H9 (cell line): ENCODE measurements at regions not wholly inside any gene's neighbourhood (a gene's known extent, or its start where the extent isn't known, plus 50 kb on each side); places are given as distances from the start of the nearest gene placed in this dataset.

ENCODE experiments used
- DNase-seq: peaks from one replicate; pipeline ENCODE4 v3.0.0-alpha.2; 2017
- H2AFZ ChIP-seq: one replicate; pipeline ENCODE4 v1.6.1; 2013; ENCODE audit warnings: mild to moderate bottlenecking, low read length, control low read depth, moderate library complexity
- H2AK5ac ChIP-seq: 2 replicates; pipeline ENCODE4 v1.6.1; 2013; ENCODE audit warnings: low read length, control low read depth, mixed read lengths; ENCODE audit not compliant: insufficient read length
- H2BK120ac ChIP-seq: one replicate; pipeline ENCODE4 v1.6.1; 2013; ENCODE audit warnings: low read depth, mild to moderate bottlenecking, low read length, control low read depth, inconsistent platforms; ENCODE audit not compliant: poor library complexity, severe bottlenecking
- H2BK12ac ChIP-seq: 2 replicates; pipeline ENCODE4 v1.6.1; 2013; ENCODE audit warnings: low read length, control low read depth, mixed read lengths, low read depth; ENCODE audit not compliant: insufficient read length
- H2BK15ac ChIP-seq: 2 replicates; pipeline ENCODE4 v1.6.1; 2013; ENCODE audit warnings: low read depth, low read length, control low read depth
- H2BK20ac ChIP-seq: one replicate; pipeline ENCODE4 v1.6.1; 2013; ENCODE audit warnings: low read depth, mild to moderate bottlenecking, low read length, control low read depth, inconsistent platforms; ENCODE audit not compliant: poor library complexity, severe bottlenecking
- H2BK5ac ChIP-seq: 2 replicates; pipeline ENCODE4 v1.6.1; 2013; ENCODE audit warnings: low read length, control low read depth, mixed read lengths; ENCODE audit not compliant: insufficient read length
- H3K14ac ChIP-seq: 2 replicates; pipeline ENCODE4 v1.6.1; 2013; ENCODE audit warnings: low read length, control low read depth; ENCODE audit not compliant: insufficient read depth
- H3K18ac ChIP-seq: 2 replicates; pipeline ENCODE4 v1.6.1; 2013; ENCODE audit warnings: low read depth, mild to moderate bottlenecking, mixed read lengths, low read length, control low read depth; ENCODE audit not compliant: insufficient read length
- H3K23ac ChIP-seq: 2 replicates; pipeline ENCODE4 v1.6.1; 2013; ENCODE audit warnings: low read length, control low read depth, mixed read lengths, low read depth; ENCODE audit not compliant: insufficient read length
- H3K23me2 ChIP-seq: 2 replicates; pipeline ENCODE4 v1.6.1; 2013; ENCODE audit warnings: low read depth, mild to moderate bottlenecking, mixed read lengths, low read length, control low read depth; ENCODE audit not compliant: insufficient read length, poor library complexity, severe bottlenecking
- H3K27ac ChIP-seq: 2 replicates; pipeline ENCODE4 v1.5.1; 2013; ENCODE audit warnings: low read length, control low read depth, mixed read lengths, low read depth; ENCODE audit not compliant: insufficient read length
- H3K27me3 ChIP-seq: 2 replicates; pipeline ENCODE4 v1.6.1; 2013; ENCODE audit warnings: low read length, control low read depth, inconsistent platforms; ENCODE audit not compliant: insufficient read depth
- H3K4ac ChIP-seq: 2 replicates; pipeline ENCODE4 v1.6.1; 2013; ENCODE audit warnings: low read depth, mild to moderate bottlenecking, control low read depth, inconsistent platforms, low read length, moderate library complexity
- H3K4me1 ChIP-seq: 2 replicates; pipeline ENCODE4 v1.6.1; 2013; ENCODE audit warnings: low read length, control low read depth, inconsistent platforms; ENCODE audit not compliant: insufficient read depth
- H3K4me2 ChIP-seq: 2 replicates; pipeline ENCODE4 v1.6.1; 2013; ENCODE audit warnings: low read length, control low read depth, mixed read lengths; ENCODE audit not compliant: insufficient read length, insufficient read depth
- H3K56ac ChIP-seq: 2 replicates; pipeline ENCODE4 v1.6.1; 2013; ENCODE audit warnings: low read depth, mild to moderate bottlenecking, mixed read lengths, low read length, control low read depth; ENCODE audit not compliant: insufficient read length
- H3K79me1 ChIP-seq: 2 replicates; pipeline ENCODE4 v1.6.1; 2013; ENCODE audit warnings: low read depth, mild to moderate bottlenecking, moderate library complexity, low read length, control low read depth, inconsistent platforms; ENCODE audit not compliant: insufficient read depth, poor library complexity, severe bottlenecking
- H3K79me2 ChIP-seq: 2 replicates; pipeline ENCODE4 v1.6.1; 2013; ENCODE audit warnings: low read length, control low read depth, inconsistent platforms; ENCODE audit not compliant: insufficient read depth
- H3K9ac ChIP-seq: 2 replicates; pipeline ENCODE4 v1.6.1; 2013; ENCODE audit warnings: low read length, control low read depth, mixed read lengths; ENCODE audit not compliant: insufficient read length; ENCODE audit errors: extremely low read depth
- H3K9me3 ChIP-seq: one replicate; pipeline ENCODE4 v1.6.1; 2013; ENCODE audit warnings: low read depth, low read length, inconsistent platforms; ENCODE audit not compliant: control insufficient read depth
- H3T11ph ChIP-seq: one replicate; pipeline ENCODE4 v1.6.1; 2013; ENCODE audit warnings: mild to moderate bottlenecking, low read length, control low read depth, inconsistent platforms
- H4K20me1 ChIP-seq: one replicate; pipeline ENCODE4 v1.6.1; 2013; ENCODE audit not compliant: control insufficient read depth, insufficient read length, insufficient read depth
- H4K5ac ChIP-seq: 2 replicates; pipeline ENCODE4 v1.6.1; 2013; ENCODE audit warnings: low read depth, mild to moderate bottlenecking, mixed read lengths, low read length, control low read depth; ENCODE audit not compliant: insufficient read length
- H4K8ac ChIP-seq: replicated peaks from 2 replicates; pipeline ENCODE4 v1.6.1; 2013; ENCODE audit warnings: low read length, control low read depth, mixed read lengths, low read depth; ENCODE audit not compliant: insufficient read length
- H4K91ac ChIP-seq: 2 replicates; pipeline ENCODE4 v1.6.1; 2013; ENCODE audit warnings: low read depth, mild to moderate bottlenecking, moderate library complexity, mixed read lengths, low read length, control low read depth; ENCODE audit not compliant: insufficient read length
- H3K27ac Mint-ChIP-seq, 3 experiments: 2 replicates in 2 of 3; 3 replicates in 1 of 3; pipeline ENCODE4 v1.8.0; 2020 to 2021; ENCODE audit warnings: mixed read lengths in 3 of 3, mild to moderate bottlenecking in 1 of 3, moderate library complexity in 1 of 3
- H3K27me3 Mint-ChIP-seq: 2 replicates; pipeline ENCODE4 v1.8.0; 2021; ENCODE audit warnings: low read depth, mild to moderate bottlenecking, moderate library complexity, mixed read lengths
- H3K36me3 Mint-ChIP-seq, 3 experiments: 2 replicates in 2 of 3; 3 replicates in 1 of 3; pipeline ENCODE4 v1.8.0; 2020 to 2021; ENCODE audit warnings: low read depth in 3 of 3, mixed read lengths in 3 of 3; ENCODE audit not compliant: insufficient read depth in 1 of 3
- H3K4me1 Mint-ChIP-seq, 2 experiments: 2 replicates each; pipeline ENCODE4 v1.8.0; 2020; ENCODE audit warnings: mixed read lengths in 2 of 2
- H3K4me3 Mint-ChIP-seq, 2 experiments: 2 replicates in 1 of 2; 3 replicates in 1 of 2; pipeline ENCODE4 v1.8.0; 2020 to 2021; ENCODE audit warnings: mild to moderate bottlenecking in 2 of 2, mixed read lengths in 2 of 2, moderate library complexity in 1 of 2
- H3K9me3 Mint-ChIP-seq, 2 experiments: 2 replicates in 1 of 2; 3 replicates in 1 of 2; pipeline ENCODE4 v1.8.0; 2020; ENCODE audit warnings: mild to moderate bottlenecking in 2 of 2, mixed read lengths in 2 of 2, moderate library complexity in 1 of 2
- WGBS: extraction: QIAGEN DNeasy Blood & Tissue Kit; methylation state at CpG from one replicate; pipeline ENCODE4 v1.1.7; 2013; ENCODE audit warnings: missing lambda C conversion rate, low lambda C conversion rate, mixed read lengths; ENCODE audit not compliant: insufficient read length; ENCODE audit errors: extremely low coverage; 5-methylcytosine and 5-hydroxymethylcytosine counted together
- TF ChIP-seq, protein P1 (sequence below): fragments of 200-600 bp; sonication (generic); conservative IDR thresholded peaks from 3 replicates; pipeline ENCODE4 v1.8.0; 2021; ENCODE audit warnings: antibody characterized with exemption, mild to moderate bottlenecking

DNA sequence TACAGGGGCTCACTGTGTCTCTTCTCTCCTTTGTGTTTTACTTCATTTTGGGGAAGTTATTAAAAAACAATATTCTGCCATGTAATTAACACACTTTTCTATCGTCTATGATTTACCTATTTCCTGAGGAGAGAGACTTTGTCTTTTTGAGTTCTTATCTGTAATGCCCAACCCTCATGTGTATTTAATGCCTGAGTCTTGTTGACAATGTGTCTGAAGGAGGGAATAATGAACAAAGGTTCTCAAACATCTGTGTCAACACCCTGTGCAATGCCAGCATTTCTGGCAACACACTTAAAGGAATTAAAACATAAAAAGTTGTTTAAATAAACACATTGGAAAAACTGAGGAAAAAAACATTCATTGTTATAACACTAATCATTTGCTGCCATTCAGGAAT lies 147.1 kb downstream of the SLC15A5 start:
- no CpG with 5 or more reads among the region's 1 CpG for WGBS
- no peak overlapping the region for H2BK20ac ChIP-seq

More for the DNA sequence above, 147.1 kb downstream of the SLC15A5 start:
- no peaks in the 10 kb centered on the region for H3K79me2 ChIP-seq
- H2BK5ac ChIP-seq = no peak overlapping the region
- Mint-ChIP-seq H3K36me3 (peaks cover 0 to 2% (median 0%) of the 10 kb centered on the region in 3 experiments; a peak in 1 of 7 replicates), H3K4me1 (no peaks in the 10 kb centered on the region), H3K27me3 (no peaks in the 10 kb centered on the region; the same call in 1 of the 2 replicates), H3K4me3 (no peak overlapping the region), H3K27ac (no peak overlapping the region), H3K9me3 (peaks cover 3 to 14% of the 10 kb centered on the region in 2 experiments; a peak in 4 of 5 replicates)
- no peak overlapping the region for H2BK120ac ChIP-seq
- no peak overlapping the region for H4K8ac ChIP-seq
- TF ChIP-seq, protein P1, sequence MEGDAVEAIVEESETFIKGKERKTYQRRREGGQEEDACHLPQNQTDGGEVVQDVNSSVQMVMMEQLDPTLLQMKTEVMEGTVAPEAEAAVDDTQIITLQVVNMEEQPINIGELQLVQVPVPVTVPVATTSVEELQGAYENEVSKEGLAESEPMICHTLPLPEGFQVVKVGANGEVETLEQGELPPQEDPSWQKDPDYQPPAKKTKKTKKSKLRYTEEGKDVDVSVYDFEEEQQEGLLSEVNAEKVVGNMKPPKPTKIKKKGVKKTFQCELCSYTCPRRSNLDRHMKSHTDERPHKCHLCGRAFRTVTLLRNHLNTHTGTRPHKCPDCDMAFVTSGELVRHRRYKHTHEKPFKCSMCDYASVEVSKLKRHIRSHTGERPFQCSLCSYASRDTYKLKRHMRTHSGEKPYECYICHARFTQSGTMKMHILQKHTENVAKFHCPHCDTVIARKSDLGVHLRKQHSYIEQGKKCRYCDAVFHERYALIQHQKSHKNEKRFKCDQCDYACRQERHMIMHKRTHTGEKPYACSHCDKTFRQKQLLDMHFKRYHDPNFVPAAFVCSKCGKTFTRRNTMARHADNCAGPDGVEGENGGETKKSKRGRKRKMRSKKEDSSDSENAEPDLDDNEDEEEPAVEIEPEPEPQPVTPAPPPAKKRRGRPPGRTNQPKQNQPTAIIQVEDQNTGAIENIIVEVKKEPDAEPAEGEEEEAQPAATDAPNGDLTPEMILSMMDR = no peak
- no peaks in the 10 kb centered on the region for H3K27me3 ChIP-seq
- no peak overlapping the region for H2BK12ac ChIP-seq
- no peak overlapping the region for H4K5ac ChIP-seq
- no peaks in the 10 kb centered on the region for H4K20me1 ChIP-seq
- no peak overlapping the region for H4K91ac ChIP-seq
- no peak overlapping the region for H2AFZ ChIP-seq
- no peak overlapping the region for H3K4ac ChIP-seq
- H3K23me2 ChIP-seq = no peaks in the 10 kb centered on the region
- no peak overlapping the region for H3K56ac ChIP-seq
- no peak overlapping the region for H3T11ph ChIP-seq
- no peak overlapping the region for H3K27ac ChIP-seq
- DNase-seq = no peak
- no peak overlapping the region for H3K23ac ChIP-seq
- no peaks in the 10 kb centered on the region for H3K79me1 ChIP-seq
- H3K4me1 ChIP-seq = no peaks in the 10 kb centered on the region
- H3K18ac ChIP-seq = no peak overlapping the region
- no peak overlapping the region for H3K14ac ChIP-seq
- no peak overlapping the region for H3K9ac ChIP-seq
- H2BK15ac ChIP-seq = no peak overlapping the region
- H2AK5ac ChIP-seq = no peak overlapping the region
- no peaks in the 10 kb centered on the region for H3K9me3 ChIP-seq
- no peak overlapping the region for H3K4me2 ChIP-seq
